Fibroblast of lung (primary cell): ENCODE measurements at regions not wholly inside any gene's neighbourhood (a gene's known extent, or its start where the extent isn't known, plus 50 kb on each side); places are given as distances from the start of the nearest gene placed in this dataset.

Experiments
- DNase-seq, 2 donors: peaks; one replicate each; pipeline versions ENCODE4 v3.0.0 to v3.0.0-alpha.2; 2010; ENCODE audit warnings: low read depth in 2 of 2
- H2AFZ ChIP-seq: 2 replicates; pipeline ENCODE4 v1.5.1; 2012; ENCODE audit warnings: low read length, control low read depth, inconsistent platforms
- H3K27ac ChIP-seq: 2 replicates; pipeline ENCODE4 v1.5.1; 2011; ENCODE audit warnings: low read length, control low read depth; ENCODE audit not compliant: insufficient read depth
- H3K27me3 ChIP-seq: 2 replicates; pipeline ENCODE4 v1.5.1; 2011; ENCODE audit warnings: mild to moderate bottlenecking, low read length; ENCODE audit not compliant: control insufficient read depth, insufficient read depth
- H3K36me3 ChIP-seq: 2 replicates; pipeline ENCODE4 v1.5.1; 2011; ENCODE audit warnings: low read length; ENCODE audit not compliant: control insufficient read depth, insufficient read depth
- H3K4me1 ChIP-seq: 2 replicates; pipeline ENCODE4 v1.5.1; 2011; ENCODE audit warnings: low read length; ENCODE audit not compliant: control insufficient read depth, insufficient read depth; ENCODE audit errors: extremely low read depth
- H3K4me2 ChIP-seq: 2 replicates; pipeline ENCODE4 v1.5.1; 2011; ENCODE audit warnings: low read length, control low read depth; ENCODE audit not compliant: insufficient read depth; ENCODE audit errors: extremely low read depth
- H3K4me3 ChIP-seq, 4 experiments: fragments of 200-600 bp in 1 of 4; sonication (generic) in 1 of 4; replicated peaks in 1 of 4; 2 replicates each; pipeline ENCODE4 v1.5.1; 2011 to 2016; ENCODE audit warnings: low read length in 4 of 4, low read depth in 3 of 4, mild to moderate bottlenecking in 3 of 4, control low read depth in 2 of 4, inconsistent platforms in 1 of 4, mixed read lengths in 1 of 4; ENCODE audit not compliant: insufficient read depth in 1 of 4; ENCODE audit errors: control extremely low read depth in 1 of 4
- H3K79me2 ChIP-seq: 2 replicates; pipeline ENCODE4 v1.5.1; 2012; ENCODE audit warnings: mild to moderate bottlenecking, low read length, inconsistent platforms; ENCODE audit not compliant: control insufficient read depth, insufficient read depth
- H3K9ac ChIP-seq: 2 replicates; pipeline ENCODE4 v1.5.1; 2011; ENCODE audit warnings: mild to moderate bottlenecking, low read length, control low read depth; ENCODE audit not compliant: insufficient read depth
- H3K9me3 ChIP-seq: 2 replicates; pipeline ENCODE4 v1.5.1; 2012; ENCODE audit warnings: low read depth, low read length; ENCODE audit not compliant: control insufficient read depth, insufficient read depth
- H4K20me1 ChIP-seq: 2 replicates; pipeline ENCODE4 v1.5.1; 2011; ENCODE audit warnings: low read length; ENCODE audit not compliant: control insufficient read depth, insufficient read depth; ENCODE audit errors: extremely low read depth
- EZH2 ChIP-seq: IDR thresholded peaks from 2 replicates; pipeline ENCODE4 v1.5.1; 2012; ENCODE audit warnings: low read length, control low read depth, mild to moderate bottlenecking; ENCODE audit errors: missing control alignments
- TF ChIP-seq, protein P1 (sequence below), 2 donors: IDR thresholded peaks in 1 of 2; conservative IDR thresholded peaks in 1 of 2; 1 replicate in 1 of 2; 2 replicates in 1 of 2; pipeline ENCODE4 v1.5.1; 2011 to 2012; ENCODE audit warnings: low read length in 2 of 2, control low read depth in 1 of 2, inconsistent platforms in 1 of 2, low read depth in 1 of 2, mild to moderate bottlenecking in 1 of 2

GRCh38 chr21:35719080-35719479 is 341.2 kb downstream of the SETD4 start:
- Histone ChIP-seq H3K4me2 (no peak overlapping the region), H3K4me3 (no peak overlapping the region), H4K20me1 (no peaks in the 10 kb centered on the region), H3K9me3 (no peaks in the 10 kb centered on the region), H3K27ac (no peak overlapping the region), H2AFZ (no peak overlapping the region), H3K4me1 (no peaks in the 10 kb centered on the region), H3K36me3 (no peaks in the 10 kb centered on the region), H3K27me3 (no peaks in the 10 kb centered on the region), H3K9ac (no peak overlapping the region), H3K79me2 (no peaks in the 10 kb centered on the region)
- DNase-seq = no peak
- TF ChIP-seq, protein P1, sequence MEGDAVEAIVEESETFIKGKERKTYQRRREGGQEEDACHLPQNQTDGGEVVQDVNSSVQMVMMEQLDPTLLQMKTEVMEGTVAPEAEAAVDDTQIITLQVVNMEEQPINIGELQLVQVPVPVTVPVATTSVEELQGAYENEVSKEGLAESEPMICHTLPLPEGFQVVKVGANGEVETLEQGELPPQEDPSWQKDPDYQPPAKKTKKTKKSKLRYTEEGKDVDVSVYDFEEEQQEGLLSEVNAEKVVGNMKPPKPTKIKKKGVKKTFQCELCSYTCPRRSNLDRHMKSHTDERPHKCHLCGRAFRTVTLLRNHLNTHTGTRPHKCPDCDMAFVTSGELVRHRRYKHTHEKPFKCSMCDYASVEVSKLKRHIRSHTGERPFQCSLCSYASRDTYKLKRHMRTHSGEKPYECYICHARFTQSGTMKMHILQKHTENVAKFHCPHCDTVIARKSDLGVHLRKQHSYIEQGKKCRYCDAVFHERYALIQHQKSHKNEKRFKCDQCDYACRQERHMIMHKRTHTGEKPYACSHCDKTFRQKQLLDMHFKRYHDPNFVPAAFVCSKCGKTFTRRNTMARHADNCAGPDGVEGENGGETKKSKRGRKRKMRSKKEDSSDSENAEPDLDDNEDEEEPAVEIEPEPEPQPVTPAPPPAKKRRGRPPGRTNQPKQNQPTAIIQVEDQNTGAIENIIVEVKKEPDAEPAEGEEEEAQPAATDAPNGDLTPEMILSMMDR (conservative IDR thresholded peaks at IDR 0.05 in 1 of 2, IDR thresholded peaks at IDR 0.05 in 1 of 2; ENCODE audit: low read depth in 1 of 2, low read length in 2 of 2) = no peak
- TF ChIP-seq EZH2 = no peak

DNA sequence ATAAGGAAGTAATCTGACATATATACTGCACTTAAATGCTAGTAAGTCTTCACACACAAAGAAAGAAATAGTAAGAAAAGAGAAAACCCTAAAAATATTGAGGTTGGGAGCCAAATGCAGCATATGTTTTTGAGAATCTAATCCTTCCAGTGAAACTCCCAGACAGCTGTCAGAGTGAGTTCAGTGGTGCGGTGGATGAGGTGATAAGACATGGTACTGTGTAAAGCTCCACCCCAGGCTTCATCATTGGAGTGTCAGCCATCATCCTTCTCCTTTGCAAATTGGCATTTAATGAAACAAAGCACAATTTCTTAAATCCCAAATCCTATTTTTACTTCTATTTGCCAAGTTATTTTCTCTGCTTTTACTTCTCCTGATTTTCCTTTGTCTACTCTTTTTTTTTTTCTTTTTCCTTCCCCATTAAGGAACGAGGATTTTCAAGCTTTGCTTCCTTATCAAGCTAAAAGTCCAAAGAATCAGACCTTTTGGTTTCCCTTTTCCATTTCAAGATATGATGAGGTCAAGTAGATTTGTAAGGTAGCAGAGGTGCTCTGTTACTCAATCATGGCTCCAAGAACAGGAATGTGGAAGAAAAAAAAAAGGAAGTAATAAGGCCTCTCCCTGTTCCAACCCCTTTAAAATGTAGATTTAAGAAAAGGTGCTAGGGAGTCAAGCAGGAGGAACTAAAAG is 343.3 kb downstream of the SETD4 start:
- no peaks in the 10 kb centered on the region for H3K4me1 ChIP-seq

DNA sequence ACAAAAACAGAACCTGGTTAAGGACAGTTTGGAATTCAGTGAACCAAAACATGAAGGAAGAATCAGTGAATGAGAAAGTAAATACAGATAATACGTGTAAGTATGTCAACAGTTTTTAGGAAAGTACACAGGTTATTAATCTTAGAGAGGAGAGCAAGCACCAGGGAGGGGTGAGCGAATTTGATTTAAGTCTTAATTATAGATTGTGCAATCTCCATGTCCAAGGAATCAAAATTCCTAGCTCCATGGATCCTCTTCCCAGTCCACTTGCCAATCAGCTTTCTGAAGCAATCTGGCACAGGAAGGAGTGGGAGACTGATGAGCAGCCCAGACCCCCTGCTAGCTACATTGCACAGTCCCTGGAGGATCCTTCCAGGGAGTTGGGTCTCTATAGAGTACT is 346.4 kb downstream of the SETD4 start:
- Histone ChIP-seq H3K79me2 (no peaks in the 10 kb centered on the region), H3K27me3 (no peaks in the 10 kb centered on the region), H3K36me3 (no peaks in the 10 kb centered on the region), H4K20me1 (no peaks in the 10 kb centered on the region), H3K9me3 (no peaks in the 10 kb centered on the region), H3K4me1 (no peaks in the 10 kb centered on the region), H3K4me3 (no peak overlapping the region), H2AFZ (no peak overlapping the region), H3K27ac (no peak overlapping the region), H3K9ac (no peak overlapping the region), H3K4me2 (no peak overlapping the region)
- TF ChIP-seq, protein P1 (conservative IDR thresholded peaks at IDR 0.05 in 1 of 2, IDR thresholded peaks at IDR 0.05 in 1 of 2; ENCODE audit: low read depth in 1 of 2, low read length in 2 of 2) = no peak
- no peak for TF ChIP-seq EZH2
- DNase-seq = no peak

More for the DNA sequence above, 343.3 kb downstream of the SETD4 start:
- TF ChIP-seq, protein P1 (conservative IDR thresholded peaks at IDR 0.05 in 1 of 2, IDR thresholded peaks at IDR 0.05 in 1 of 2; ENCODE audit: low read depth in 1 of 2, low read length in 2 of 2) = no peak
- TF ChIP-seq EZH2 = no peak
- Histone ChIP-seq H3K27ac (no peak overlapping the region), H3K79me2 (no peaks in the 10 kb centered on the region), H2AFZ (no peak overlapping the region), H3K27me3 (no peaks in the 10 kb centered on the region), H3K4me3 (no peak overlapping the region), H4K20me1 (no peaks in the 10 kb centered on the region), H3K4me2 (no peak overlapping the region), H3K9ac (no peak overlapping the region), H3K9me3 (no peaks in the 10 kb centered on the region), H3K36me3 (no peaks in the 10 kb centered on the region)
- DNase-seq = no peak
